ENCODE measurements at regions not wholly inside any gene's neighbourhood (a gene's known extent, or its start where the extent isn't known, plus 50 kb on each side); places are given as distances from the start of the nearest gene placed in this dataset.

GRCh38 chr3:110248666-110249065 is 823.0 kb upstream of the NECTIN3 start:
- DNase-seq = no peak
- no peak overlapping the region for H2BK15ac ChIP-seq (ENCODE audit: low read depth, low read length)
- H3K9me3 Mint-ChIP-seq = no peaks in the 10 kb centered on the region
- H4K91ac ChIP-seq (ENCODE audit: insufficient read length, low read depth, low read length) = no peak overlapping the region
- H3K23ac ChIP-seq (ENCODE audit: insufficient read length, low read depth, low read length) = no peak overlapping the region
- H2BK20ac ChIP-seq (ENCODE audit: low read depth, low read length, poor library complexity, severe bottlenecking) = no peak overlapping the region
- no peak overlapping the region for H3K9ac ChIP-seq (ENCODE audit: extremely low read depth, insufficient read length, low read length)
- H3K36me3 Mint-ChIP-seq (ENCODE audit: insufficient read depth in 1 of 3, low read depth in 3 of 3) = no peaks in the 10 kb centered on the region; a peak in 1 of 7 replicates
- H3K56ac ChIP-seq (ENCODE audit: insufficient read length, low read depth, low read length) = no peak overlapping the region
- H2AK5ac ChIP-seq (ENCODE audit: insufficient read length, low read length) = no peak overlapping the region
- no peak overlapping the region for H3K4me3 Mint-ChIP-seq
- no CpG with 5 or more reads among the region's 1 CpG for WGBS (ENCODE audit: extremely low coverage, insufficient read length, low lambda C conversion rate)
- no peaks in the 10 kb centered on the region for H3K4me1 Mint-ChIP-seq
- H3K23me2 ChIP-seq (ENCODE audit: insufficient read length, low read depth, low read length, poor library complexity, severe bottlenecking) = no peaks in the 10 kb centered on the region
- no peak overlapping the region for H3K4ac ChIP-seq (ENCODE audit: low read depth, low read length)
- H3K27me3 Mint-ChIP-seq (ENCODE audit: low read depth) = no peaks in the 10 kb centered on the region
- H3K18ac ChIP-seq (ENCODE audit: insufficient read length, low read depth, low read length) = no peak overlapping the region
- H4K5ac ChIP-seq (ENCODE audit: insufficient read length, low read depth, low read length) = no peak overlapping the region
- H3T11ph ChIP-seq (ENCODE audit: low read length) = no peak overlapping the region
- H2BK120ac ChIP-seq (ENCODE audit: low read depth, low read length, poor library complexity, severe bottlenecking) = no peak overlapping the region
- TF ChIP-seq, protein P1, sequence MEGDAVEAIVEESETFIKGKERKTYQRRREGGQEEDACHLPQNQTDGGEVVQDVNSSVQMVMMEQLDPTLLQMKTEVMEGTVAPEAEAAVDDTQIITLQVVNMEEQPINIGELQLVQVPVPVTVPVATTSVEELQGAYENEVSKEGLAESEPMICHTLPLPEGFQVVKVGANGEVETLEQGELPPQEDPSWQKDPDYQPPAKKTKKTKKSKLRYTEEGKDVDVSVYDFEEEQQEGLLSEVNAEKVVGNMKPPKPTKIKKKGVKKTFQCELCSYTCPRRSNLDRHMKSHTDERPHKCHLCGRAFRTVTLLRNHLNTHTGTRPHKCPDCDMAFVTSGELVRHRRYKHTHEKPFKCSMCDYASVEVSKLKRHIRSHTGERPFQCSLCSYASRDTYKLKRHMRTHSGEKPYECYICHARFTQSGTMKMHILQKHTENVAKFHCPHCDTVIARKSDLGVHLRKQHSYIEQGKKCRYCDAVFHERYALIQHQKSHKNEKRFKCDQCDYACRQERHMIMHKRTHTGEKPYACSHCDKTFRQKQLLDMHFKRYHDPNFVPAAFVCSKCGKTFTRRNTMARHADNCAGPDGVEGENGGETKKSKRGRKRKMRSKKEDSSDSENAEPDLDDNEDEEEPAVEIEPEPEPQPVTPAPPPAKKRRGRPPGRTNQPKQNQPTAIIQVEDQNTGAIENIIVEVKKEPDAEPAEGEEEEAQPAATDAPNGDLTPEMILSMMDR (conservative IDR thresholded peaks at IDR 0.05) = no peak
- H3K14ac ChIP-seq (ENCODE audit: insufficient read depth, low read length) = no peak overlapping the region
- no peaks in the 10 kb centered on the region for H3K27me3 ChIP-seq (ENCODE audit: insufficient read depth, low read length)
- H3K9me3 ChIP-seq (ENCODE audit: control insufficient read depth, low read depth, low read length) = no peaks in the 10 kb centered on the region
- H3K27ac ChIP-seq (ENCODE audit: insufficient read length, low read depth, low read length) = no peak overlapping the region
- H3K4me1 ChIP-seq (ENCODE audit: insufficient read depth, low read length) = no peaks in the 10 kb centered on the region
- no peak overlapping the region for H2BK12ac ChIP-seq (ENCODE audit: insufficient read length, low read depth, low read length)
- no peak overlapping the region for H2AFZ ChIP-seq (ENCODE audit: low read length)
- H3K4me2 ChIP-seq (ENCODE audit: insufficient read depth, insufficient read length, low read length) = no peak overlapping the region
- no peaks in the 10 kb centered on the region for H4K20me1 ChIP-seq (ENCODE audit: control insufficient read depth, insufficient read depth, insufficient read length)
- no peaks in the 10 kb centered on the region for H3K79me1 ChIP-seq (ENCODE audit: insufficient read depth, low read depth, low read length, poor library complexity, severe bottlenecking)
- H2BK5ac ChIP-seq (ENCODE audit: insufficient read length, low read length) = no peak overlapping the region
- H3K27ac Mint-ChIP-seq = no peak overlapping the region
- H3K79me2 ChIP-seq (ENCODE audit: insufficient read depth, low read length) = no peaks in the 10 kb centered on the region
- no peak overlapping the region for H4K8ac ChIP-seq (replicated peaks; ENCODE audit: insufficient read length, low read depth, low read length)

All from H9 (cell line).